IMR-90 (cell line): ENCODE measurements at regions not wholly inside any gene's neighbourhood (a gene's known extent, or its start where the extent isn't known, plus 50 kb on each side); places are given as distances from the start of the nearest gene placed in this dataset.

Experiments
- ATAC-seq: fragments of 200-7000 bp; cut with Tn5 transposase; 2 replicates; pipeline ENCODE4 v1.9.1; 2020; ENCODE audit warnings: low read depth, mild to moderate bottlenecking, moderate library complexity
- BruUV-seq: library from RNA; stranded (reverse); fragments of 400-500 nt; replicated peaks from 2 replicates; lab custom pipeline; 2021; lab: Mats Ljungman, UMichigan
- CTCF ChIA-PET: fragments of 300-600 bp; formaldehyde crosslinking; extraction: SDS; loops from one replicate; lab custom pipeline; 2021; ENCODE audit warnings: antibody characterized with exemption; lab: Yijun Ruan, JAX
- POLR2A ChIA-PET: fragments of 300-600 bp; sonication (Branson Sonifier 250); formaldehyde crosslinking; loops from one replicate; lab custom pipeline; 2022; ENCODE audit warnings: antibody characterized with exemption; ENCODE audit not compliant: unreplicated experiment; lab: Charles Lee
- DNase-seq: peaks from one replicate; pipeline ENCODE4 v3.0.0; 2013
- H2AFZ ChIP-seq: replicated peaks from 2 replicates; pipeline ENCODE3; 2013; ENCODE audit warnings: low read length, mild to moderate bottlenecking; ENCODE audit not compliant: poor library complexity
- H2AK5ac ChIP-seq: 2 replicates; pipeline ENCODE4 v1.6.1; 2013; ENCODE audit warnings: low read depth, low read length, inconsistent platforms
- H2AK9ac ChIP-seq: replicated peaks from 2 replicates; pipeline ENCODE3; 2013; ENCODE audit warnings: mild to moderate bottlenecking, low read depth, low read length, moderate library complexity; ENCODE audit not compliant: poor library complexity
- H2BK120ac ChIP-seq: 2 replicates; pipeline ENCODE4 v1.6.1; 2013; ENCODE audit warnings: low read depth, low read length, inconsistent platforms
- H2BK15ac ChIP-seq: 3 replicates; pipeline ENCODE4 v1.6.1; 2013; ENCODE audit warnings: low read depth, low read length, inconsistent platforms
- H2BK20ac ChIP-seq: 2 replicates; pipeline ENCODE4 v1.6.1; 2013; ENCODE audit warnings: low read depth, mild to moderate bottlenecking, inconsistent platforms, low read length, moderate library complexity
- H2BK5ac ChIP-seq: 2 replicates; pipeline ENCODE4 v1.6.1; 2013; ENCODE audit warnings: mild to moderate bottlenecking, low read depth, low read length, inconsistent platforms; ENCODE audit not compliant: poor library complexity, severe bottlenecking
- H3K14ac ChIP-seq: replicated peaks from 2 replicates; pipeline ENCODE4 v1.6.1; 2013; ENCODE audit warnings: low read depth, low read length, inconsistent platforms
- H3K18ac ChIP-seq: 2 replicates; pipeline ENCODE4 v1.6.1; 2013; ENCODE audit warnings: low read depth, low read length, control low read depth
- H3K23ac ChIP-seq: 2 replicates; pipeline ENCODE4 v1.6.1; 2013; ENCODE audit warnings: low read depth, low read length, inconsistent platforms
- H3K27ac ChIP-seq: 2 replicates; pipeline ENCODE4 v1.5.1; 2013; ENCODE audit warnings: mild to moderate bottlenecking, control low read depth, low read length; ENCODE audit not compliant: insufficient read depth
- H3K27me3 ChIP-seq: 2 replicates; pipeline ENCODE4 v1.6.1; 2013; ENCODE audit warnings: low read length; ENCODE audit not compliant: control insufficient read depth, insufficient read depth
- H3K36me3 ChIP-seq: 2 replicates; pipeline ENCODE4 v1.6.1; 2013; ENCODE audit warnings: low read length, mixed read lengths; ENCODE audit not compliant: control insufficient read depth, insufficient read depth
- H3K4ac ChIP-seq: 2 replicates; pipeline ENCODE4 v1.6.1; 2013; ENCODE audit warnings: low read depth, low read length, inconsistent platforms
- H3K4me1 ChIP-seq: 2 replicates; pipeline ENCODE4 v1.6.1; 2013; ENCODE audit warnings: low read length, mixed read lengths; ENCODE audit not compliant: control insufficient read depth, insufficient read depth
- H3K4me2 ChIP-seq: 2 replicates; pipeline ENCODE4 v1.6.1; 2013; ENCODE audit warnings: low read depth, mild to moderate bottlenecking, control low read depth, low read length, moderate library complexity
- H3K4me3 ChIP-seq: 2 replicates; pipeline ENCODE4 v1.5.1; 2013; ENCODE audit warnings: low read depth, mild to moderate bottlenecking, control low read depth, low read length, moderate library complexity; ENCODE audit not compliant: insufficient read depth
- H3K56ac ChIP-seq: 2 replicates; pipeline ENCODE4 v1.6.1; 2013; ENCODE audit warnings: low read length, inconsistent platforms; ENCODE audit not compliant: insufficient read depth; ENCODE audit errors: extremely low read depth
- H3K79me1 ChIP-seq, 2 experiments: 2 replicates each; pipeline ENCODE4 v1.6.1; 2013; ENCODE audit warnings: low read length in 2 of 2, inconsistent platforms in 1 of 2, low read depth in 1 of 2
- H3K9ac ChIP-seq: 2 replicates; pipeline ENCODE4 v1.6.1; 2013; ENCODE audit warnings: low read depth, low read length, control low read depth
- H3K9me1 ChIP-seq: 2 replicates; pipeline ENCODE4 v1.6.1; 2013; ENCODE audit warnings: low read length, inconsistent platforms; ENCODE audit not compliant: insufficient read depth
- H3K9me3 ChIP-seq: 2 replicates; pipeline ENCODE4 v1.6.1; 2013; ENCODE audit warnings: low read length; ENCODE audit not compliant: control insufficient read depth, insufficient read depth
- H4K20me1 ChIP-seq: 2 replicates; pipeline ENCODE4 v1.6.1; 2013; ENCODE audit warnings: low read length, inconsistent platforms; ENCODE audit not compliant: insufficient read depth
- H4K5ac ChIP-seq: 2 replicates; pipeline ENCODE4 v1.6.1; 2013; ENCODE audit warnings: mild to moderate bottlenecking, low read depth, low read length, control low read depth
- H4K8ac ChIP-seq, 2 experiments: 2 replicates each; pipeline ENCODE4 v1.6.1; 2013; ENCODE audit warnings: low read depth in 2 of 2, low read length in 2 of 2, control low read depth in 1 of 2, inconsistent platforms in 1 of 2
- H4K91ac ChIP-seq: 2 replicates; pipeline ENCODE4 v1.6.1; 2013; ENCODE audit warnings: low read depth, low read length, inconsistent platforms; ENCODE audit not compliant: insufficient read depth
- BHLHE40 ChIP-seq: fragments of 150-350 bp; IDR thresholded peaks from 2 replicates; pipeline ENCODE4 v1.6.1; 2016; ENCODE audit warnings: mild to moderate bottlenecking, low read depth, low read length
- CEBPB ChIP-seq: IDR thresholded peaks from 2 replicates; pipeline ENCODE4 v1.6.1; 2012; ENCODE audit warnings: low read depth, low read length, improper control_type of control experiment
- ELK1 ChIP-seq: fragments of 150-350 bp; IDR thresholded peaks from 2 replicates; pipeline ENCODE4 v1.6.1; 2016; ENCODE audit warnings: low read depth, mild to moderate bottlenecking, low read length, moderate library complexity, borderline replicate concordance
- MXI1 ChIP-seq: IDR thresholded peaks from 2 replicates; pipeline ENCODE4 v1.6.1; 2012; ENCODE audit warnings: low read depth, mild to moderate bottlenecking, low read length, moderate library complexity, borderline replicate concordance
- NFE2L2 ChIP-seq: fragments of 150-350 bp; IDR thresholded peaks from 2 replicates; pipeline ENCODE4 v1.6.1; 2016; ENCODE audit warnings: low read depth, mild to moderate bottlenecking, low read length
- POLR2A ChIP-seq: IDR thresholded peaks from 2 replicates; pipeline ENCODE4 v1.6.1; 2012; ENCODE audit warnings: mild to moderate bottlenecking, low read depth, low read length
- RAD21 ChIP-seq: IDR thresholded peaks from 2 replicates; pipeline ENCODE4 v1.6.1; 2012; ENCODE audit warnings: low read length, improper control_type of control experiment
- RCOR1 ChIP-seq: IDR thresholded peaks from 2 replicates; pipeline ENCODE4 v1.6.1; 2012; ENCODE audit warnings: mild to moderate bottlenecking, low read length, improper control_type of control experiment; ENCODE audit not compliant: insufficient replicate concordance
- RFX5 ChIP-seq: IDR thresholded peaks from 2 replicates; pipeline ENCODE4 v1.8.0; 2012; ENCODE audit warnings: low read depth, mild to moderate bottlenecking, low read length, moderate library complexity
- USF2 ChIP-seq: fragments of 150-350 bp; IDR thresholded peaks from 2 replicates; pipeline ENCODE4 v1.6.1; 2017; ENCODE audit warnings: mild to moderate bottlenecking, antibody characterized with exemption, low read length, low read depth
- WGBS, 2 experiments: methylation state at CpG; one replicate each; pipeline versions ENCODE4 v1.1.5 to v1.1.7; 2013; ENCODE audit warnings: missing lambda C conversion rate in 2 of 2; ENCODE audit not compliant: insufficient read length in 1 of 2; ENCODE audit errors: extremely low coverage in 2 of 2; 5-methylcytosine and 5-hydroxymethylcytosine counted together
- dilution Hi-C: fragments of 300-500 bp; cut with HindIII; formaldehyde crosslinking; loops from one replicate; pipeline ENCODE4 v1.14.3; 2018; ENCODE audit warnings: low sequenced_read_pairs; ENCODE audit not compliant: unreplicated experiment
- in situ Hi-C: fragments of 300-500 bp; cut with MboI; formaldehyde crosslinking; loops from 3 replicates; pipeline ENCODE4 v1.14.3; 2019; ENCODE audit warnings: low sequenced_read_pairs, inconsistent platforms, mixed read lengths
- intact Hi-C: fragments of 100-400 bp; cut with micrococcal nuclease; formaldehyde crosslinking; loops from 2 replicates; pipeline ENCODE4 v1.10.0; 2022

GRCh38 chr9:8011974-8012373, 212.4 kb upstream of the DMAC1 start:
- Histone ChIP-seq H2BK120ac (no peak overlapping the region), H2AK5ac (no peak overlapping the region), H3K9me3 (peaks cover 6% of the 10 kb centered on the region), H3K9ac (no peak overlapping the region), H3K4me1 (no peaks in the 10 kb centered on the region), H2AFZ (no peak overlapping the region), H3K9me1 (no peaks in the 10 kb centered on the region), H3K23ac (no peak overlapping the region), H4K8ac (no peak overlapping the region), H4K91ac (no peak overlapping the region), H3K18ac (no peak overlapping the region), H4K5ac (no peak overlapping the region), H2BK15ac (no peak overlapping the region), H3K27me3 (no peaks in the 10 kb centered on the region), H3K4ac (no peak overlapping the region), H4K20me1 (no peaks in the 10 kb centered on the region), H2AK9ac (no peak overlapping the region), H3K27ac (no peak overlapping the region), H2BK5ac (no peak overlapping the region), H3K4me2 (no peak overlapping the region), H3K14ac (no peak overlapping the region), H2BK20ac (no peak overlapping the region), H3K4me3 (no peak overlapping the region), H3K79me1 (no peaks in the 10 kb centered on the region), H3K56ac (no peak overlapping the region), H3K36me3 (no peaks in the 10 kb centered on the region)
- ChIA-PET POLR2A (no interaction called here), CTCF (no interaction called here)
- no CpG with 5 or more reads among the region's 1 CpG for WGBS, 2 experiments
- dilution Hi-C loops (no loop called here), in situ Hi-C loops (no loop called here), intact Hi-C loops (no loop called here)
- BruUV-seq = no TSS peak
- DNase-seq = no peak
- no peak for ATAC-seq
- TF ChIP-seq RCOR1 = no peak
- TF ChIP-seq BHLHE40 = no peak
- TF ChIP-seq RFX5 = no peak
- TF ChIP-seq CEBPB = no peak
- TF ChIP-seq POLR2A = no peak
- no peak for TF ChIP-seq ELK1
- no peak for TF ChIP-seq NFE2L2
- TF ChIP-seq MXI1 = no peak
- no peak for TF ChIP-seq USF2
- TF ChIP-seq RAD21 = no peak
